Stimulated activated CD4-positive, alpha-beta T cell treated with anti-CD3 and anti-CD28 coated beads, TNF-alpha, amount 100 ng/mL, for 48 hours (primary cell): ENCODE measurements at regions not wholly inside any gene's neighbourhood (a gene's known extent, or its start where the extent isn't known, plus 50 kb on each side); places are given as distances from the start of the nearest gene placed in this dataset.
"Not testable (repeated sequence)": the region's sequence is repeated elsewhere in the genome, so short reads cannot be mapped to it uniquely, and the experiment has no call there.

ENCODE experiments used
- DNase-seq, 3 donors: peaks; one replicate each; pipeline ENCODE4 v3.0.0-alpha.2; 2020; ENCODE audit warnings: low read depth in 3 of 3

DNA sequence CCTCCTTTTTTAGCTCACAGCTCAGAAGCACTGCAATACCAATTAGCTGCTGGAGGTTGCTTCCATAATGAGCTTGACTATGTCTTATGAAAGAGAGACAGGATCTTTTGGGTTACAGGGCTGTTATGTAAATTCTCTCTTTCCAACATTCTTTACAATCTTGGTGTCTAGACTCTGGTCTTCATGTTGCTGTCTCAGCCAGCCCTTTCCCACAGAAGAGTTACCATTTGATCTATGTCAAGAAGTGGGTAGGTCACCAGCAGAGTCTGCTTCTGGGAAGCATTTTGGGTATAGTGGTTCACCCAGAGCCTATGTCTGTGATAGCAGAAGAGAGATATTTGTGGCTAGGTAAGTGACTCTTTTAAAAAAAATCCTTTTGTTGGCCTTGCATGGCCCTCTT lies 234.5 kb downstream of the SATB1 start:
- DNase-seq = no peak

GRCh38 chr3:18189282-18190050 lies 235.7 kb downstream of the SATB1 start:
- DNase-seq = no peak

- DNase-seq = no peak
Observed at GRCh38 chr3:18188491-18188890, 236.6 kb downstream of the SATB1 start.

DNA sequence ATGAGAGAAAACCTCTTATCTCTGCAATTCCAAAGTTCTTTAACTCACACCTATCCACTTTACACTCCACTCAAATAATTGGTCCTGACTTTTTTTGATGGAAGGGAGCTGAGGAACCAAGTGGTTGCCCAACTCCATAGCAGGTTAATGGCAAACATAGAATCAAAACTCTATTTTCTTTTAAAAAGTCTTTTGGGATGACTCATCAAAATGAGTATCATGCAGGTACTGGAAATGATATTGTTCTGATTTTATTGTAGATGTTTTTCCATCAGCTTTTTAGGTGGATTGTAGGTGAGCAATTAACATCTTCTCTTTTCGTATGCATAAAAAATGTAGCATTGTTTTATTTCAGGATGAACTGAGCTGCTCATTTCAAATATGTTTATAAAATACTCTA lies 239.5 kb downstream of the SATB1 start:
- no peak for DNase-seq

DNA sequence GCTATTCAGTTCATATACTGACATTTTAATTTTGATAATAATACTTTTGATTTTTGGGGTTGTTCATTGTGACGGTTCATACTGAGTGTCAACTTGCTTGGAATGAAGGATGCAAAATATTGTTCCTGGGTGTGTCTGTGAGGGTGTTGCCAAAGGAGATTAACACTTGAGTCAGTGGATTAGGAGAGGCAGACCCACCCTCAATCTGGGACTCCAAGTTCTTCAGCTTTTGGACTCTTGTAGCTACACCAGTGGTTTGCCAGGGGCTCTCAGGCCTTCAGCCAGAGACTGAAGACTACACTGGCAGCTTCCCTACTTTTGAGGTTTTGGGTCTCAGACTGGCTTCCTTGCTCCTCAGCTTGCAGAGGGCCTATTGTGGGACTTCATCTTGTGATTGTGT lies 242.2 kb downstream of the SATB1 start:
- DNase-seq = not testable (repeated sequence)

- no peak for DNase-seq
Observed at GRCh38 chr3:18179521-18179920, 245.6 kb downstream of the SATB1 start.

- DNase-seq = no peak
Observed at GRCh38 chr3:18177271-18177670, 247.9 kb downstream of the SATB1 start.

DNA sequence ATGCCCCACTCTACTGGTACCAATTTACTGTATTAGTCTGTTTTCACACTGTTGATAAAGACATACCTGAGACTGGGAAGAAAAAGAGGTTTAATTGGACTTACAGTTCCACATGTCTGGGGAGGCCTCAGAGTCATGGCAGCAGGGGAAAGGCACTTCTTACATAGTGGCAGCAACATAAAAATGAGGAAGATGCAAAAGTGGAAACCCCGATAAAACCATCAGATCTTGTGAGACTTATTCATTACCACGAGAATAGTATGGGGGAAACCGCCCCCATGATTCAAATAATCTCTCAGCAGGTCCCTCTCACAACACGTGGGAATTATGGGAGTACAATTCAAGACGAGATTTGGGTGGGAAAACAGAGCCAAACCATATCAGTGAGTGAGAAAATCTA lies 251.2 kb downstream of the SATB1 start:
- not testable (repeated sequence) for DNase-seq

GRCh38 chr3:18159681-18160080 lies 265.5 kb downstream of the SATB1 start:
- DNase-seq = no peak

- no peak for DNase-seq
Observed at GRCh38 chr3:18153571-18154173, 271.5 kb downstream of the SATB1 start.

DNA sequence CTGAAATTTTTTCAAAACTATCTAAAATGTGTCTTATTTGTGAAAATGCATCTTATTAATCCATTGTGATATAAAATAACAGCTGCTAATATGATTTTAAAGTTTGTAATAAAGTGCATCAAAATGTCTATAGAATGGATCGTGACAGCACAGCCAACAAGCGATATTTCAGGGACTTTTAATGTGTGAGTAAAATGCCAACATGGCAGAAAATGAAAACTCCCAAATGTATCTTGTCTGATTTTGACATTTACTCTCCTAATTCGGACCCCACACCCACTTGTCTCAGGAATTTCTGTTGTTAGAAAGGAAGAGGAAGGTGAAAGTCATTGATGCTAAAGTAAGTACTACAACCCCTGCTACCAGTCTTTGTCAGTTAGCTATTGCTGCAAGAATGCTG lies 273.9 kb downstream of the SATB1 start:
- DNase-seq = no peak

- no peak for DNase-seq
Observed at GRCh38 chr3:18149935-18150334, 275.2 kb downstream of the SATB1 start.

GRCh38 chr3:18149386-18149785 lies 275.8 kb downstream of the SATB1 start:
- no peak for DNase-seq

- no peak for DNase-seq
Observed at GRCh38 chr3:18144571-18144970, 280.6 kb downstream of the SATB1 start.

- no peak for DNase-seq
Observed at GRCh38 chr3:18143258-18143780, 281.8 kb downstream of the SATB1 start.

GRCh38 chr3:18137958-18138357 lies 287.2 kb downstream of the SATB1 start:
- DNase-seq = no peak

- no peak for DNase-seq
Observed at GRCh38 chr3:18135060-18135814, 289.9 kb downstream of the SATB1 start.

DNA sequence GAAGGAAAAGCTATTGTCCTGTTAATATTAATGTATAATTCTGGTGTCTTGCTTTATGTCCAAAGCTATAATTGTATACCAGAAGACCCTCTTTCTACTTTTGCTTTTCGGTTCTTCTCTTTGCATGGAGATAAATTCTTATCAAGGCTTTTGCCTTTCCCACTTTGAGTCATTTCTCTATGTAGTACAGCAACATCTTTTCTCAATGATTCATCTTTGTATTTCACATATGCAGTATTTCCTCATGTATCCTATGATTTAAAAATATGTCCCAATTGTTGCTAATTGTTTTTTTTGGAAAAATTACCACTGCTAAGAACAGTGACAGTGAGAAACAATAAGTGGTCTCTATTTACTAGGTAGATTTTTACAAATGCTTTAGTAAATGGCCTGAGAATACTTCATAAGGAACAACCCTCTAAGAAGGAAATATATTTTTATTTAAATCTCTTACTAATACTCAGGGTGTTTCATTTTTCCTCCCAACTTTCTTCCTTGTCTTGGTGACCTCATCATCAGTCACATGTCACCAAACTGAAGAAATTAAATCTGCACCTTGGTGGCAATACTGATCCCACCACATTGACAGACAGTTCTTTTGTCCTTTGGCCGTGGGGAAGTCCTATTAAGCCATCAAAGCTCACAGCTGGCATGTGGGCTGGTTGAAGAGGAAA lies 290.6 kb downstream of the SATB1 start:
- DNase-seq = no peak

DNA sequence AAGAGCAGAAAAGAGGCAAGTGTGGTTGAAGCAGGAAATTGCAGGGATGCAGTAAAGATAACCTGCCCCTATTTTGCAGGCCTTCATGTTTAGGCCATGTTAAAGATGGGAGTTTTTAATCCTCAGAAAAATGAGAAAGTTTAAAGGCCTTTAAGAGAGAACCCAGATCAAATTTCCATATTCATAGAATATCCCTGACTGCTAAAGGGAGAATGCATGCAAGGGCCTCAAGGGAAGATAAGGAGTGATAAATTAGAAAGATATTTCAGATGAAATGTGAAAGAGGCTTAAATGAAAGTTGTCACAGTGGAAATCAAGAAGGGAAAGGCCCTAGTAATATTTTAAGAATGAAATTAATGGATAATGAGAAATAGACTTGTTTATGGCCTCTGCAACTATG lies 292.1 kb downstream of the SATB1 start:
- DNase-seq = no peak

- DNase-seq = no peak
Observed at GRCh38 chr3:18127859-18128681, 297.1 kb downstream of the SATB1 start.

DNA sequence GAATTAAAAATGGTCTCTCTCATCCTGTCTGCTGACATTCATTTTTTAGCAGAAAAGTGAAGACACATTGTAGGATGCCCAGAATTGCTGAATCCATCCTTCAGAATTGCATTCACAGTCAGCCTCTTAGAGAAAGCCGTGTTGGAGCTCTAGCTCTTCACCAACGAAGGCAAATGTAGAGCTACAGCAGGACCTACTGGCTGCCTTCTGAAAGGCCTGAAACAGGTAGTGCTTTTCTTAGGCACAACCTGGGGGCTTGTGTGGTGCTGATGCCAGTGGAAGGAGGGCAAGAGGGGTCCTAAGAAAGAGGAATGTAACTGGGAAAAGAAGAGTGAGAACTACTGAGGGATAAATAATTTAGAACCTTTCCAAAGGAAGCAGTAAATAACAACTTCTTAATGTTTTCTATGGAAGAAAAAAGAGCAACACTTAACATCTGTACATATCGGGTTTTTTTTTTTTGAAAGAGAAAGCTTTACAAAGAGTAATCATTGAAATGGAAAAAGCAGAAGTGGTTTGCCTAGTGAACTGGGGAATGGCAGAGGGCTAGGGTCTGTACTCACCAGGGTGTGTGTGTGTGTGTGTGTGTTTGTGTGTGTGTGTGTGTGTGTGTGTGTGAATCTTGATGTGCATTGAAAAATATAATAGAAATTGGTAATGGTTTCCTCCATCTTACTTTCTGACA lies 297.8 kb downstream of the SATB1 start:
- DNase-seq = no peak
